GM10266 (cell line): ENCODE measurements at regions not wholly inside any gene's neighbourhood (a gene's known extent, or its start where the extent isn't known, plus 50 kb on each side); places are given as distances from the start of the nearest gene placed in this dataset.

ENCODE experiments used
- DNase-seq: peaks from one replicate; pipeline ENCODE4 v3.0.0; 2012; ENCODE audit errors: extremely low spot score
- CTCF ChIP-seq: IDR thresholded peaks from 2 replicates; pipeline ENCODE4 v1.5.1; 2012; ENCODE audit warnings: mild to moderate bottlenecking, low read depth; ENCODE audit not compliant: control insufficient read depth, insufficient read depth; ENCODE audit errors: missing control alignments

- no peak for TF ChIP-seq CTCF
These were observed 303.4 kb downstream of the IRS1 start for GRCh38 chr2:226496273-226496550.

GRCh38 chr2:226495466-226496272 is 304.0 kb downstream of the IRS1 start:
- no peak for DNase-seq
- no peak for TF ChIP-seq CTCF

More at GRCh38 chr2:226496273-226496550, 303.4 kb downstream of the IRS1 start:
- no peak for DNase-seq

GRCh38 chr2:226491112-226491511 is 308.5 kb downstream of the IRS1 start:
- TF ChIP-seq CTCF, result no peak
- DNase-seq, result no peak

GRCh38 chr2:226489775-226490541 is 309.7 kb downstream of the IRS1 start:
- peak; percentile 8 for DNase-seq
- TF ChIP-seq CTCF, result no peak

- no peak for TF ChIP-seq CTCF
- DNase-seq, result no peak
These were observed 311.6 kb downstream of the IRS1 start for GRCh38 chr2:226488034-226488433.

GRCh38 chr2:226487573-226487972 is 312.0 kb downstream of the IRS1 start:
- TF ChIP-seq CTCF, result no peak
- DNase-seq, result no peak

- DNase-seq, result no peak
- no peak for TF ChIP-seq CTCF
These were observed 315.6 kb downstream of the IRS1 start for GRCh38 chr2:226483745-226484619.
